ENCODE measurements at regions not wholly inside any gene's neighbourhood (a gene's known extent, or its start where the extent isn't known, plus 50 kb on each side); places are given as distances from the start of the nearest gene placed in this dataset.

DNA sequence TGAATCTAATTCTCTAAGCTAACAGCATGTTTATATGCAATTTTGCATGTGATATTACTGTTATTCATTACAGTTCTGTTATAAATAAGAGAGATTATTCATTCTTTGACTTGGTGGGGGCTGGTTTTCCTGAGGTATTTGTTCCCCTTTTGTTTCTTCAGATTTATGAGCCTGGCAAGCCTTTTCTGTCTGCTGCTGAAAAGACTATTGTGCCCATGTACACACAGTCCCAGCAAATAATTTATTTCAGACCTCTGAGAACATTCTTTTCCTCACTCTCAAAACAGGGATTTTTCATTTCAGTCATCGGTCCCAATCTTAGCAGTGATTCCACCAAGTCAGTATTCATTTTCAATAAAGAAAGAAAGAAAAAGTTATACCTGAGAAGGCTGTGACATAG lies 716.8 kb downstream of the NSUN3 start:
- Histone ChIP-seq H3K4me1 (ENCODE audit: control insufficient read depth, low read length) (no peaks in the 10 kb centered on the region), H3K4me3 (ENCODE audit: low read length) (no peak overlapping the region), H3K27ac (ENCODE audit: low read depth, low read length) (no peak overlapping the region), H3K27me3 (ENCODE audit: control insufficient read depth, low read length) (no peaks in the 10 kb centered on the region), H3K9me2 (replicated peaks; ENCODE audit: control insufficient read depth, low read length) (no peaks in the 10 kb centered on the region; the same call in 1 of the 2 replicates), H3K36me3 (ENCODE audit: control insufficient read depth, low read length) (no peaks in the 10 kb centered on the region), H4K20me1 (ENCODE audit: control insufficient read depth, insufficient read depth, low read depth, low read length) (no peaks in the 10 kb centered on the region), H3K4me2 (ENCODE audit: low read length) (no peak overlapping the region), H3F3A (ENCODE audit: control insufficient read depth, insufficient read depth) (no peaks in the 10 kb centered on the region), H3K9me3 (ENCODE audit: control insufficient read depth, insufficient read depth, low read length) (no peaks in the 10 kb centered on the region), H3K79me2 (ENCODE audit: control insufficient read depth, low read length) (no peaks in the 10 kb centered on the region)
- TF ChIP-seq, protein P1, sequence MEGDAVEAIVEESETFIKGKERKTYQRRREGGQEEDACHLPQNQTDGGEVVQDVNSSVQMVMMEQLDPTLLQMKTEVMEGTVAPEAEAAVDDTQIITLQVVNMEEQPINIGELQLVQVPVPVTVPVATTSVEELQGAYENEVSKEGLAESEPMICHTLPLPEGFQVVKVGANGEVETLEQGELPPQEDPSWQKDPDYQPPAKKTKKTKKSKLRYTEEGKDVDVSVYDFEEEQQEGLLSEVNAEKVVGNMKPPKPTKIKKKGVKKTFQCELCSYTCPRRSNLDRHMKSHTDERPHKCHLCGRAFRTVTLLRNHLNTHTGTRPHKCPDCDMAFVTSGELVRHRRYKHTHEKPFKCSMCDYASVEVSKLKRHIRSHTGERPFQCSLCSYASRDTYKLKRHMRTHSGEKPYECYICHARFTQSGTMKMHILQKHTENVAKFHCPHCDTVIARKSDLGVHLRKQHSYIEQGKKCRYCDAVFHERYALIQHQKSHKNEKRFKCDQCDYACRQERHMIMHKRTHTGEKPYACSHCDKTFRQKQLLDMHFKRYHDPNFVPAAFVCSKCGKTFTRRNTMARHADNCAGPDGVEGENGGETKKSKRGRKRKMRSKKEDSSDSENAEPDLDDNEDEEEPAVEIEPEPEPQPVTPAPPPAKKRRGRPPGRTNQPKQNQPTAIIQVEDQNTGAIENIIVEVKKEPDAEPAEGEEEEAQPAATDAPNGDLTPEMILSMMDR (IDR thresholded peaks at IDR 0.05; ENCODE audit: low read depth, low read length, poor library complexity, severe bottlenecking): no peak
- TF ChIP-seq EZH2phosphoT487 (IDR thresholded peaks at IDR 0.05; ENCODE audit: borderline replicate concordance, low read length): no peak

DNA sequence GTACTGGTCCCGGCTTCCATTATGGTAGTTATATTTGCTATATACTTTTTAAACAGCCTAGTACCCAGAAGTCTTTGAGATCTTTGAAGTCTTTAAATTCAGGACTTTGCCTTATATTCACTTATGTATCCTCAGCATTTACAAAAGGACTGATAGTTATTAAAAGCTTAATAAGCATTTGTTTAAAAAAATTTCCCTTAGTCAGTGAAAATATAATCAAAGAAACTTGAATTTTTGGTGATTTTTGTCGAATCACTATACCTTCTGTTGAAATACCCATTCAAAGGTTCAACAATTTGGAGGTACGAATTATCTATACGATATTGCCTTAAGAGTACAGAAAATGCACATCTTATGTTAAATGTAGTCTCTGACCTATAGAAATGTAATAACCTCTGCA lies 721.4 kb downstream of the NSUN3 start:
- TF ChIP-seq, protein P1 (IDR thresholded peaks at IDR 0.05; ENCODE audit: low read depth, low read length, poor library complexity, severe bottlenecking): no peak
- no peak for TF ChIP-seq EZH2phosphoT487 (IDR thresholded peaks at IDR 0.05; ENCODE audit: borderline replicate concordance, low read length)
- Histone ChIP-seq H3K9me3 (ENCODE audit: control insufficient read depth, insufficient read depth, low read length) (no peaks in the 10 kb centered on the region), H3K36me3 (ENCODE audit: control insufficient read depth, low read length) (no peaks in the 10 kb centered on the region), H3K4me1 (ENCODE audit: control insufficient read depth, low read length) (no peaks in the 10 kb centered on the region), H3K27me3 (ENCODE audit: control insufficient read depth, low read length) (no peaks in the 10 kb centered on the region), H3F3A (ENCODE audit: control insufficient read depth, insufficient read depth) (no peaks in the 10 kb centered on the region), H3K4me3 (ENCODE audit: low read length) (no peak overlapping the region), H3K79me2 (ENCODE audit: control insufficient read depth, low read length) (no peaks in the 10 kb centered on the region), H4K20me1 (ENCODE audit: control insufficient read depth, insufficient read depth, low read depth, low read length) (no peaks in the 10 kb centered on the region), H3K9me2 (replicated peaks; ENCODE audit: control insufficient read depth, low read length) (no peaks in the 10 kb centered on the region), H3K4me2 (ENCODE audit: low read length) (no peak overlapping the region), H3K27ac (ENCODE audit: low read depth, low read length) (no peak overlapping the region)

DNA sequence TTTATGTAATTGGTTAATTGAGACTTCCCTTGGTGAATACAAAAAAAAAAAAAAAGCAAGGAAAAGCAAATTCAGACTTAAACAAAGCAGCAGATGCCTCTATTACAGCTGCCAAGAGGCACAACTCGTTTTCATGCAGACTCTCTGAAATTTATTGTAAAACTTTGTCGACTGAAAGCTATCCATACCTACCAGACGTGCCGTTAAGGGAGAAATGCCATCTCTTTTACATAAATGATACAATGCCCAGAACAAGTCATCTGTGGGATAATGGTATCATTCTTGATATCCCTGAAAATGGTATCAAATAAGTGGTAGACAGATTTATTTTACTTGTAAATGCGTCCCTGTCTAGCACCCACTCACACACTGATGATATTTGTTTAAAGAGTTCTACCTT lies 724.2 kb downstream of the NSUN3 start:
- H4K20me1 ChIP-seq (ENCODE audit: control insufficient read depth, insufficient read depth, low read depth, low read length): no peaks in the 10 kb centered on the region
- H3K9me2 ChIP-seq (replicated peaks; ENCODE audit: control insufficient read depth, low read length): no peaks in the 10 kb centered on the region
- no peaks in the 10 kb centered on the region for H3K36me3 ChIP-seq (ENCODE audit: control insufficient read depth, low read length)
- H3K9me3 ChIP-seq (ENCODE audit: control insufficient read depth, insufficient read depth, low read length): no peaks in the 10 kb centered on the region
- no peak overlapping the region for H3K4me3 ChIP-seq (ENCODE audit: low read length)
- H3K27ac ChIP-seq (ENCODE audit: low read depth, low read length): no peak overlapping the region
- no peaks in the 10 kb centered on the region for H3K79me2 ChIP-seq (ENCODE audit: control insufficient read depth, low read length)
- H3K4me2 ChIP-seq (ENCODE audit: low read length): no peak overlapping the region
- H3K4me1 ChIP-seq (ENCODE audit: control insufficient read depth, low read length): no peaks in the 10 kb centered on the region
- no peaks in the 10 kb centered on the region for H3K27me3 ChIP-seq (ENCODE audit: control insufficient read depth, low read length)
- H3F3A ChIP-seq (ENCODE audit: control insufficient read depth, insufficient read depth): no peaks in the 10 kb centered on the region
- TF ChIP-seq EZH2phosphoT487 (IDR thresholded peaks at IDR 0.05; ENCODE audit: borderline replicate concordance, low read length): no peak
- TF ChIP-seq, protein P1 (IDR thresholded peaks at IDR 0.05; ENCODE audit: low read depth, low read length, poor library complexity, severe bottlenecking): no peak

Measured in DOHH2 (cell line).